ELR (cell line): ENCODE measurements at regions not wholly inside any gene's neighbourhood (a gene's known extent, or its start where the extent isn't known, plus 50 kb on each side); places are given as distances from the start of the nearest gene placed in this dataset.
A peak's percentile ranks its signal among the peaks of the same experiment; 100 is the strongest.

ENCODE experiments used
- DNase-seq: peaks from one replicate; pipeline ENCODE4 v3.0.0-alpha.2; 2015; ENCODE audit warnings: low read depth

GRCh38 chr3:66748175-66748876 lies 247.5 kb upstream of the LRIG1 start:
- no peak for DNase-seq

- DNase-seq: no peak
Observed at GRCh38 chr3:66751842-66752241, 246.3 kb upstream of the KBTBD8 start.

GRCh38 chr3:66753670-66754069 lies 244.4 kb upstream of the KBTBD8 start:
- DNase-seq: no peak

- DNase-seq: no peak
Observed at GRCh38 chr3:66754613-66755012, 243.5 kb upstream of the KBTBD8 start.

GRCh38 chr3:66755924-66756323 lies 242.2 kb upstream of the KBTBD8 start:
- DNase-seq: no peak

GRCh38 chr3:66756468-66757036 lies 241.6 kb upstream of the KBTBD8 start:
- DNase-seq: no peak

GRCh38 chr3:66761093-66761780 lies 236.9 kb upstream of the KBTBD8 start:
- no peak for DNase-seq

GRCh38 chr3:66762916-66763693 lies 235.0 kb upstream of the KBTBD8 start:
- peak; percentile 64 for DNase-seq

GRCh38 chr3:66778107-66778506 lies 220.0 kb upstream of the KBTBD8 start:
- DNase-seq: no peak

- no peak for DNase-seq
Observed at GRCh38 chr3:66778777-66779176, 219.3 kb upstream of the KBTBD8 start.

- DNase-seq: no peak
Observed at GRCh38 chr3:66785191-66785909, 212.8 kb upstream of the KBTBD8 start.

GRCh38 chr3:66789580-66790237 lies 208.4 kb upstream of the KBTBD8 start:
- no peak for DNase-seq

GRCh38 chr3:66792086-66792485 lies 206.0 kb upstream of the KBTBD8 start:
- DNase-seq: no peak

GRCh38 chr3:66795365-66795764 lies 202.7 kb upstream of the KBTBD8 start:
- peak; percentile 55 for DNase-seq

- DNase-seq: no peak
Observed at GRCh38 chr3:66796343-66796742, 201.8 kb upstream of the KBTBD8 start.

- DNase-seq: no peak
Observed at GRCh38 chr3:66797889-66798560, 200.1 kb upstream of the KBTBD8 start.

GRCh38 chr3:66800941-66801545 lies 197.1 kb upstream of the KBTBD8 start:
- peak; percentile 54 for DNase-seq

- no peak for DNase-seq
Observed at GRCh38 chr3:66803206-66803605, 194.9 kb upstream of the KBTBD8 start.

- no peak for DNase-seq
Observed at GRCh38 chr3:66803721-66804695, 194.1 kb upstream of the KBTBD8 start.
